Duodenal mucosa (tissue), 2 donors: ENCODE measurements at regions not wholly inside any gene's neighbourhood (a gene's known extent, or its start where the extent isn't known, plus 50 kb on each side); places are given as distances from the start of the nearest gene placed in this dataset.

Experiments used
- H3K27ac ChIP-seq: one replicate; pipeline ENCODE4 v1.7.0; 2013; ENCODE audit warnings: low read depth, low read length
- H3K27me3 ChIP-seq, 2 donors: one replicate each; pipeline ENCODE4 v1.7.0; 2013; ENCODE audit warnings: low read length in 2 of 2, control low read depth in 1 of 2; ENCODE audit not compliant: insufficient read depth in 2 of 2, control insufficient read depth in 1 of 2
- H3K36me3 ChIP-seq, 2 donors: one replicate each; pipeline ENCODE4 v1.7.0; 2013; ENCODE audit warnings: low read length in 2 of 2, control low read depth in 1 of 2; ENCODE audit not compliant: insufficient read depth in 2 of 2, control insufficient read depth in 1 of 2
- H3K4me1 ChIP-seq, 2 donors: one replicate each; pipeline ENCODE4 v1.7.0; 2013; ENCODE audit warnings: low read length in 2 of 2, control low read depth in 1 of 2; ENCODE audit not compliant: insufficient read depth in 2 of 2, control insufficient read depth in 1 of 2
- H3K4me3 ChIP-seq, 2 donors: one replicate each; pipeline ENCODE4 v1.7.0; 2013; ENCODE audit warnings: low read length in 2 of 2, low read depth in 1 of 2
- H3K9ac ChIP-seq, 2 donors: one replicate each; pipeline ENCODE4 v1.7.0; 2013; ENCODE audit warnings: low read length in 2 of 2, low read depth in 1 of 2
- H3K9me3 ChIP-seq, 2 donors: one replicate each; pipeline ENCODE4 v1.7.0; 2013; ENCODE audit warnings: low read length in 2 of 2, control low read depth in 1 of 2; ENCODE audit not compliant: control insufficient read depth in 1 of 2

DNA sequence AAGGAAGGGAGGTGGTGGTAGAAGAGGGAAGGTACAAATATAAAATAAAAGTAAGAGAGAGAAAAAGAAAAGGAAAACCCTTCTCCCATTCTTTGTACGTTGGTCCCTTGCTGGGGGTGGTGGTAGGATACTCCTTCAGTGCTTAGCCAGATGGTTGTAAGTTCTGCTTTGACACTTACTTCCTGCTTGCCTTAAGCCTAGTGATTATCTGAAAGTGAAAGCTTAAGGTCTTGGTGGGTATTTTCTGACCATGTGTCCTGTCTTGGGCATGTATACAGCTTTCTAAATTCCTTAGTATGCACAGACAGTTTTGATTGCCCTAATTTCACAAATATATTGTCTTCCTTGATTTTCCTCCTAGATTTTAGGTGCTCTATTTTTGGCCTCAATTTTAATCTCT is 314.8 kb downstream of the PCDH17 start:
- Histone ChIP-seq H3K4me1 (no peaks in the 10 kb centered on the region), H3K36me3 (no peaks in the 10 kb centered on the region), H3K27ac (no peak overlapping the region), H3K9me3 (no peaks in the 10 kb centered on the region), H3K4me3 (no peak overlapping the region), H3K27me3 (no peaks in the 10 kb centered on the region), H3K9ac (no peak overlapping the region)

DNA sequence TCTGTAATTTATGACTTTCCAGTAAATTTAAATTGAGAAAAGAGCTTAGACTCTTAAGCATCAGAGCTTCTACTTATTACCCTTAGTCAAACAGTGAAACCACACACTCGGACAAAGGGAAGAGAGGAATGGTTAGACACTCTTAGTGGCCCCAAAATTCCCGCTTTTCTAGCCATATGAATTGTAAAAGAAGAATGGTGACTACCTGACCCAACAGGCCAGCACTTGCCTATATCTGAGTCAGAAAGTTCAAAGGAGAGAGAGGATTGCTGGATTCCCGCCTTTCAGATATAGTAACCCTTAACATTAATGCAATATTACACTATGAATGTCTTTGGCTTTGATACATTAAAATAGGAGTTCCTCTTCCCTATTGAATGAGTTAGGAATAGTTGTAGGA is 317.3 kb downstream of the PCDH17 start:
- Histone ChIP-seq H3K9me3 (peaks cover 4 to 7% of the 10 kb centered on the region in 2 donors), H3K9ac (no peak overlapping the region), H3K36me3 (no peaks in the 10 kb centered on the region), H3K27ac (no peak overlapping the region), H3K4me1 (no peaks in the 10 kb centered on the region), H3K4me3 (no peak overlapping the region), H3K27me3 (no peaks in the 10 kb centered on the region)

DNA sequence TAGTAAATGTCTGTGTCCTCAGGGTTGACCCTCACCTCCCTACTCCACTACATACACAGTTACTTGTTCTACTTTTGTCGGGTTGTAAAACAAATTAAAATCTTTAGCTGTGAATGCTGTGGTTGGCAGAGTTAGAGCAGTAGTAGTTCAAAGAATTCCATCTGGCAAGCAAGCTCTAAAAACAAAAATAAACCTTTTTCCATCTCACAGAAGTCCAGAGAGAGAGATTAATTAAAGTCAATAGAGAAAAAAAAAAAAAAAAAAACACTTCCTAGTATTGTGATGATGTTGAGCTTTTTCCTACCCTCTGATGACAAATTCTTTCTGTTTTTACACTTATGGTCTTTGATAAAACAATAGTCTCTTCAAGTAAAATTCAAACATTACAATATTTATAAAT is 338.4 kb downstream of the PCDH17 start:
- no peak overlapping the region for H3K4me3 ChIP-seq
- no peaks in the 10 kb centered on the region for H3K36me3 ChIP-seq
- no peak overlapping the region for H3K9ac ChIP-seq
- H3K27me3 ChIP-seq, result no peaks in the 10 kb centered on the region
- no peaks in the 10 kb centered on the region for H3K4me1 ChIP-seq
- H3K27ac ChIP-seq, result no peak overlapping the region
- peaks cover 10 to 20% of the 10 kb centered on the region in 2 donors for H3K9me3 ChIP-seq

DNA sequence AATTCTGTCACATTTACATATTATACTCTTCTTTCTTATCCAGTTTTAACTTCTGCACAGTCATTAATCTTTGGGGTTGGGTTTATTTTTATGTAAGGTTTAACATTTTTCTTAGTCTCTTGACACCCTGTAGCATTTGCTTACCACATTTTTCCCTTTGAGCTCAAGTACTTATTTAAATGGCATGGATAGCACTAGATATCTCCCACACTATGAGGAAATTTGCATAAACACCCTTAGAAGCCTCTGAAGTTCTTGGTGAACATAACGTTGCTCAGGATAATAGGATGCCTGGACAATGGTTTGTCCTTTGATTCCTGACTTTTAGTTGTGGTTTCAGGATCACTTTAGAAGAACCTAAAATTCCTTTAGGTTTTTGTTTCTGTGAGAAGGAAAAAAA is 338.9 kb downstream of the PCDH17 start:
- Histone ChIP-seq H3K9ac (no peak overlapping the region), H3K27ac (no peak overlapping the region), H3K27me3 (no peaks in the 10 kb centered on the region), H3K36me3 (no peaks in the 10 kb centered on the region), H3K4me1 (no peaks in the 10 kb centered on the region), H3K9me3 (peaks cover 10 to 20% of the 10 kb centered on the region in 2 donors), H3K4me3 (no peak overlapping the region)

DNA sequence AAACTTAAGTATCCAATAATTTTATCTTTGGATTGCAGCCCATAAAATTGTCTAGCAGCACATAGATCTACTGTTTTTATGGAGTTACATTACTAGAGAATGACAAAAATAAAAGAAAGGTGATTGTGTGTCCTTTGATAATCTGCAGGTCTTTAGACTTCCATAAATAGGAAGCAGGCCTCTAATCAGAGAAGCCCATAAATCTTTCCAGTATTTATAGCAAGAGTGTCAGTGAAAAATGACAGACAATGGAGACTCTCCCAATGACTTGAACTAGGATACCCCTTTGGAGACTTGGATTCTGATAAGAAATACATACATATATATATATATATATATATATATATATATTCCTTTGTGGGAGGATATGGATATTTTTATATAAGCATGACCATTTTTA is 351.2 kb downstream of the PCDH17 start:
- Histone ChIP-seq H3K9ac (no peak overlapping the region), H3K27ac (no peak overlapping the region), H3K27me3 (no peaks in the 10 kb centered on the region), H3K4me3 (no peak overlapping the region), H3K9me3 (peaks cover 2 to 4% of the 10 kb centered on the region in 2 donors), H3K36me3 (no peaks in the 10 kb centered on the region), H3K4me1 (no peaks in the 10 kb centered on the region)

DNA sequence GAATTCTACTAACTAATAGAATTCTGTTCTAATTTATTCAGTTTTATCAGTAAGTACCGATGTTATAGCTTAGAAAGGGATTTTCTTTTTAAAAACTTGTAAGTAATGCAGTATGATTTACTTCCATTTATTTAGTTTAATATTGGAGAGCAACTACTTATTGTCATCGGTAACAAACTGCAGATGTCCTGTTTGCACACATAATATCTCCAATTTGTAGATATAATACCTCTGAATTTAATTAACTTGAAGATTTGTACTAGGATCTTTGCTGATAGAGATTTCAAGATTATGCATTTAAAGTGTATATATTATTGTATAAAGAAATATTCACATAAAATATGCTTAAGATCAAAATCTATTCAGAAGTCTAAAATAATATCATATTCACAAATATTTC is 356.7 kb downstream of the PCDH17 start:
- no peak overlapping the region for H3K4me3 ChIP-seq
- no peaks in the 10 kb centered on the region for H3K4me1 ChIP-seq
- no peak overlapping the region for H3K27ac ChIP-seq
- H3K27me3 ChIP-seq, result no peaks in the 10 kb centered on the region
- peaks cover 2 to 4% of the 10 kb centered on the region in 2 donors for H3K9me3 ChIP-seq
- no peak overlapping the region for H3K9ac ChIP-seq
- H3K36me3 ChIP-seq, result no peaks in the 10 kb centered on the region

DNA sequence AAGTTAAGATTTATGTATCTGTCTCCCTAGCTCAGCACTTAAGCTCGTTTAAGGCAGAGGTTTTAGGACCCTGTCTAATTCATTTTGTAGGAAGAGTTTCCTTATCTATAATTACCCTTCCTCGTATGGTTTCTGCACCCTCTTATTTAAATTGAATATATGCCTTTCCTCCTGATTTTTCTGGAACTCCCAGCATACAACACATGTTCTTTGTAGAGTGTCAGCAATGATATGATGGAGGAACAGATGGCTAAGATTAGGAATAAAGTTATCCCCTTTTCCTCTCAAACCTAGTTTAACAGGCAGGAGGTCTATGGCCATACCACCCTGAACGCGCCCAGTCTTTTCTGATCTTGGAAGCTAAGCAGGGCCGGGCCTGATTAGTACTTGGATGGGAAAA is 359.5 kb downstream of the PCDH17 start:
- no peaks in the 10 kb centered on the region for H3K36me3 ChIP-seq

DNA sequence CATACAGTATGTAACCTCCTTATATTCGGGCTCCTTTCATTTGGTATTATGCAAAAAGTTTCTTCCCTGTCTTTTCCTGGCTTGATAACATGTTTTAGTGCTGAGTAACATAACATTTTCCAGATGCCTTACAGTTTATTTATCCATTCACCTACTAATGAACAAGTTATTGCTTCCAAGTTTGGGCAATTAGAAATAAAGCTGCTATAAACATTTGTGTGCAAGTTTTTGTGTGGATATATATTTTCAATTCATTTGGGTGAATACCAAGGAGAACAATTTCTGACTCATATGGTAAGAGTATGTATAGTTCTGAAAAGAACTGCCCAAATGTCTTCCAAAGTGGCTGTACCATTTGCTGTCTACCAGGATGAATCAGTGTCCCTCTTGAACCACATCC is 360.9 kb downstream of the PCDH17 start:
- H3K4me1 ChIP-seq, result no peaks in the 10 kb centered on the region
- no peaks in the 10 kb centered on the region for H3K9me3 ChIP-seq
- no peak overlapping the region for H3K4me3 ChIP-seq
- H3K36me3 ChIP-seq, result no peaks in the 10 kb centered on the region
- no peaks in the 10 kb centered on the region for H3K27me3 ChIP-seq
- H3K9ac ChIP-seq, result no peak overlapping the region
- no peak overlapping the region for H3K27ac ChIP-seq

More for the DNA sequence above, 359.5 kb downstream of the PCDH17 start:
- H3K4me3 ChIP-seq, result no peak overlapping the region
- H3K27me3 ChIP-seq, result no peaks in the 10 kb centered on the region
- no peak overlapping the region for H3K9ac ChIP-seq
- H3K27ac ChIP-seq, result no peak overlapping the region
- H3K4me1 ChIP-seq, result no peaks in the 10 kb centered on the region
- peaks cover 0 to 1% of the 10 kb centered on the region in 2 donors for H3K9me3 ChIP-seq

DNA sequence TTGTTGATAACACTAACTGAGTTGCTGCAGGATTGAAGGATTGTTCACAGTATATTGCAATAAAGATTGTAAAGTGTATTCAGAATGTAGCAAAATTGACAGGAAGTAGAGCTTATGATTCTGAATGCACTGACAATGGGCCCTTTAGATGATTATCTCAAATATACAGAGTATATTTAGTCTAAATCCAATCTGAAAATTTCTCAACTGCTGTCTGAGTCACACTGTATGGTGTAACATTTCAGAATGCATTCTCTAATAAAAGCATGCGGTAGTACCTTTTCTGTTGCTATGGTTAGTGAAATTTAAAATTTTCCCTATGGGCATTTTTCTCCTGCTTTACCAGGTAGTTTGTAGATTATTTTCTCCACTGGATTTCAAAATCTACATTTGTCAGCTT is 365.2 kb downstream of the PCDH17 start:
- Histone ChIP-seq H3K27ac (no peak overlapping the region), H3K36me3 (no peaks in the 10 kb centered on the region), H3K27me3 (no peaks in the 10 kb centered on the region), H3K9me3 (no peaks in the 10 kb centered on the region), H3K4me3 (no peak overlapping the region), H3K4me1 (no peaks in the 10 kb centered on the region), H3K9ac (no peak overlapping the region)

DNA sequence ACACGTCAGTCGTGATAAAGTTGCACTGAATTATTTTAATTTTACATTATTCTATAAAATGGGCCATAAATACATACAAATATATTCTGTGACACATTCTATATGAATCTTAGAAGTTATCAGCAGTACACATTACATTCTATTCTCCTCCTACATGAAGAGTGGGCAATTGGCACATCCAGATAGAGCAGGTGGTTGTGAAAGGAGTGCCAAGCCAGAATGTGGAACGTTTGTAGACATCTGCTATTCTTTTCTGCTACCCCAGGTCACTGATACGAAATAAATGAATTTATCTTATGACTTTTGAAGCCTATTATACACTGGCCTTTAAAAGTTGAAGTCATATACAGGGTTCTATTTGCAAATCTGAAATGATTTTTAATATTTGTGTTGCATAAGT is 373.2 kb downstream of the PCDH17 start:
- Histone ChIP-seq H3K9me3 (no peaks in the 10 kb centered on the region), H3K9ac (no peak overlapping the region), H3K36me3 (no peaks in the 10 kb centered on the region), H3K27me3 (no peaks in the 10 kb centered on the region), H3K27ac (no peak overlapping the region), H3K4me1 (no peaks in the 10 kb centered on the region), H3K4me3 (no peak overlapping the region)

DNA sequence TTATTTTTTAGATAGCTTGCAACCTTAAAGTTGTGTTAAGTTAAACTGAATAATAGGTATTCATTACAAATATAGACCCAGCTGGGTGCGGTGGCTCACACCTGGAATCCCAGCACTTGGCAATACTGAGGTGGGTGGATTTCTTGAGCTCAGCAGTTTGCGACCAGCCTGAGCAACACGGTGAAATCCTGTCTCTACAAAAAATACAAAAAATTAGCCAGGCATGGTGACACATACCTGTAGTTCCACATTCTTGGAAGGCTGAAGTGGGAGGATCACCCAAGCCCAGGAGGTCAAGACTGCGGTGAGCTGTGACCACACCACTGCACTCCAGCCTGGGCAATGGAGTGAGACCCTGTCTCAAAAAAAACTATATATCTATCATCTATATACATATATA is 386.5 kb downstream of the PCDH17 start:
- H3K27ac ChIP-seq, result no peak overlapping the region
- H3K4me1 ChIP-seq, result no peaks in the 10 kb centered on the region
- no peak overlapping the region for H3K9ac ChIP-seq
- H3K4me3 ChIP-seq, result no peak overlapping the region
- H3K36me3 ChIP-seq, result no peaks in the 10 kb centered on the region
- H3K9me3 ChIP-seq, result no peaks in the 10 kb centered on the region
- H3K27me3 ChIP-seq, result no peaks in the 10 kb centered on the region
